IPS-18a (cell line): ENCODE measurements at regions not wholly inside any gene's neighbourhood (a gene's known extent, or its start where the extent isn't known, plus 50 kb on each side); places are given as distances from the start of the nearest gene placed in this dataset.

Experiments used
- H3K27ac ChIP-seq: one replicate; pipeline ENCODE4 v1.5.1; 2013; ENCODE audit warnings: low read length
- H3K27me3 ChIP-seq: one replicate; pipeline ENCODE4 v1.6.1; 2013; ENCODE audit warnings: mild to moderate bottlenecking, low read length; ENCODE audit not compliant: control insufficient read depth, insufficient read depth
- H3K36me3 ChIP-seq: one replicate; pipeline ENCODE4 v1.6.1; 2013; ENCODE audit warnings: low read depth, low read length; ENCODE audit not compliant: control insufficient read depth
- H3K4me1 ChIP-seq: one replicate; pipeline ENCODE4 v1.6.1; 2013; ENCODE audit warnings: low read depth, low read length; ENCODE audit not compliant: control insufficient read depth
- H3K4me3 ChIP-seq: one replicate; pipeline ENCODE4 v1.5.1; 2013; ENCODE audit warnings: low read length
- H3K9ac ChIP-seq: one replicate; pipeline ENCODE4 v1.6.1; 2013; ENCODE audit warnings: mild to moderate bottlenecking, low read length, moderate library complexity
- H3K9me3 ChIP-seq: one replicate; pipeline ENCODE4 v1.6.1; 2013; ENCODE audit warnings: low read depth, low read length; ENCODE audit not compliant: control insufficient read depth

DNA sequence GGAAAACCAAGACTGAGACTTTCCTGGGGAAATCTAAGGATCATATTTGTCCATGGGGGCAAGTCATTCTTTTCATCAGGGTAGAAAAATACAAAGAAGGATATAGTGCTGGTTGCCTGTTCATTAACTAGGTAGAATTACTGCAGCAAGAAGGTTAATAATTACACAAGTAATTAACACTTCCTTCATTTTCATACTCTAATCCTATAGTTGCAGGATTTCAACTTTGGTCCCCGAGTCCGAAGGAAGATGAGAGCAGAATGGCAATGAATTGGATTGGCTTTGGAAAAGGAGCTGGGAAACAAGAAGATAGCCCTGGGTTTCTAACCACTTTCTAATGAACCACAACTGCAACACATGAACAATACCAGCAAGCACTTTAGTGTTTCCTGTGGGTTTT lies 199.2 kb upstream of the ESRRG start:
- Histone ChIP-seq H3K27ac (no peak overlapping the region), H3K27me3 (no peaks in the 10 kb centered on the region), H3K9ac (no peak overlapping the region), H3K9me3 (no peaks in the 10 kb centered on the region), H3K36me3 (no peaks in the 10 kb centered on the region), H3K4me1 (peaks cover 7% of the 10 kb centered on the region), H3K4me3 (no peak overlapping the region)

DNA sequence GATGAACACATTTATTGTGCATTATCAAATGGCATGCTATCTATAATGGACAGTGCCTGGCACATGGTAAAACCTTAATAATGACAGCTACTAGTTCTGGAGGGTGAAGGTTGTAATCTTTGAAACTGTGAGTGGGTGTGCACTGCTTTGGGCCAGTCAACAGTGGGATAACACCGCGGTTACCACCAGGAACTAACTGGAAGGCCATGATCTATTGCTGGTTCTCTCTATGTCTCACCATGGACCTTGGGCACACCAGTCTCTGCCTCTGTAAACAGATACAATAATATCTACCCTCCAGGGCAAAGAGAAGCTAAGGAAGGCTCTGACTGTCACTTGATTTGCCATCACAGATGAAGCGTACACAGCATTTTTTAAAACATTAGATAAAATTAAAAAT lies 198.6 kb upstream of the ESRRG start:
- H3K4me1 ChIP-seq, result peaks cover 1% of the 10 kb centered on the region

DNA sequence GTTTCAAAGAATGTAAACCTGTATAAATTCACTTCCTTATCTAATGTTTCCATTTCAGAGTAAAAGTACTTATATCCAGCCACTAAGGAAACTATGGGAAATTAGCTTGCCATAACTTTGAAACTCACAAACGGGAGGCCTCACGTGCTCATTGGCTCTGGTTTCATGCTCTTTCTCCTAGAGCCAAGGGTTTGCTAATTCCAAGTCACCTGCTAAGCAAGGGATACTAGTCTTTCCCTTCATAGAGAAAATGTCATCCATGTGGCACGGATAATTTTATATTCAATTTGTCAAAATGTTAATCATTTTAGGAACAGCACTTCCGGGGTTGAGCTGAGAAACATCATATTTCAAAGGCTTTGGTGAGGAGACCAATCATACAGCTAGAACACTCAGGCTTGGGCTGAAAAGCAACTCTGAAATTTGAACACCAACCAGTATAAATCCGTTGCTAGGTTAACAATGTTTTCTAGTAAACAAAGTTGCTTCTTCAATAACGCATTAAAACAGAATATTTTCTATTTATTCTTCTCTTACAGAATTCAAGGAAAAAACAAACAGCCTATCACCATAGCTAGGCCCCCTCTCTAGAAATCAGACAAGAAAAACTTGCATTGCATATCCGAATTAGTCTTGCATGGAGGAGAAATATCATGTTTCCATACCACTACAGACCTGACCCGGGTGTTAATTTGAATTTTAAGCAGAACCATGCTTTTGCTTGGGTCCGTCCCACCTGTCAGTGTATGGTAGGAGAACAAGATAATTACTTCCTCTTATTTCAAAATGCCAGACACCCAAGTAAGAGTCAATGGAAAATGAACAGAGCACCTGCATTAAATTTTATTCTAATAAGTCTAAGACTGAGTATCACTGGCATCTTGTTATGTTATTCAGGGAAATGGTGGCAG lies 196.1 kb upstream of the ESRRG start:
- no peak overlapping the region for H3K9ac ChIP-seq
- no peak overlapping the region for H3K27ac ChIP-seq
- no peaks in the 10 kb centered on the region for H3K9me3 ChIP-seq
- no peak overlapping the region for H3K4me3 ChIP-seq
- no peaks in the 10 kb centered on the region for H3K4me1 ChIP-seq
- no peaks in the 10 kb centered on the region for H3K27me3 ChIP-seq
- H3K36me3 ChIP-seq, result no peaks in the 10 kb centered on the region

More for the DNA sequence above, 198.6 kb upstream of the ESRRG start:
- no peak overlapping the region for H3K9ac ChIP-seq
- H3K4me3 ChIP-seq, result no peak overlapping the region
- H3K9me3 ChIP-seq, result no peaks in the 10 kb centered on the region
- H3K36me3 ChIP-seq, result no peaks in the 10 kb centered on the region
- H3K27me3 ChIP-seq, result no peaks in the 10 kb centered on the region
- H3K27ac ChIP-seq, result no peak overlapping the region

DNA sequence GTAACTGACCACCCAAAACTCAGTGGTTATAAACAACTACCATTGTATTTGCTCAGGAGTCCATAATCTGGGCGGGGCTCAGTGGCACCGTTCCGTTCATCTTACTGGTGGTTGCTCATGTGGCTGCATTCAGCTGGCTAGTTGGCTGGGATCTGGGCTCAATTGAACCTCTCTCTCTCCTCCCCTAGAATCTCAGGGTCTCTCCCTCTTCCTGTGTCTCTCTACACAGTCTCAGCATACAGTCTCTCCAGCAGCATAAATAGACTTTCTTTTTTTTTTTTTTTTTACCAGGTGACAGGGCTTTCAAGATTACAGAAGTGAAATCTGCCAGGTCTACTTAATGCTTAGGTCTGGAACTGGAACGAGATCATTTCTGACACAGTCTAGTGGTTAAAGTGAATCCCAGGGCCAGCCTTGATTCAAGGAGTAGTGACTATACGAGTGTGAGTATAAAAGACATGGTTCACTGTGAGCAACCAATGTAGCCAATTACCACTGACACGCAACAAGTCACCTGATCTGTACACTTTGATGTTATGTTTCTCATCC lies 193.7 kb upstream of the ESRRG start:
- Histone ChIP-seq H3K4me3 (no peak overlapping the region), H3K27me3 (no peaks in the 10 kb centered on the region), H3K9me3 (no peaks in the 10 kb centered on the region), H3K9ac (no peak overlapping the region), H3K4me1 (no peaks in the 10 kb centered on the region), H3K36me3 (no peaks in the 10 kb centered on the region), H3K27ac (no peak overlapping the region)

DNA sequence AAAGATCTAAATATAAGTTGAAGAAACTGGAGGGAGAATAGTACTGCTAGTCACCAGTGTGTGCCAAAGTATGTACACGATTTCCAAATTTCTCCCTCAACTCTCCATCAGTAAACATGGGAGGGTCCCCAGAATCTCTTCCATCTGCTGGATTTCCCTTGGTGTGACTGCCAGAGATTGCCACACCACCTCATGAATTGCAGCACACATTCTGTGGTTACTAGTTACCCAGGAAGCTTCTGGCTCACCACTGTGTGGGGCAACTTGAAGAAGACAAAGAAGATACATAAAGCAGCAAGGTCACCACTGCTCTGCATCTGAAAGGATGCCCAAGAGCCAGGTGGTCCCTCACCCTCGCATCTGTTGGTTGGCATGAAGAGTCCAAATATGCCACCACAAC lies 191.7 kb upstream of the ESRRG start:
- no peaks in the 10 kb centered on the region for H3K4me1 ChIP-seq
- H3K27me3 ChIP-seq, result no peaks in the 10 kb centered on the region
- H3K27ac ChIP-seq, result no peak overlapping the region

DNA sequence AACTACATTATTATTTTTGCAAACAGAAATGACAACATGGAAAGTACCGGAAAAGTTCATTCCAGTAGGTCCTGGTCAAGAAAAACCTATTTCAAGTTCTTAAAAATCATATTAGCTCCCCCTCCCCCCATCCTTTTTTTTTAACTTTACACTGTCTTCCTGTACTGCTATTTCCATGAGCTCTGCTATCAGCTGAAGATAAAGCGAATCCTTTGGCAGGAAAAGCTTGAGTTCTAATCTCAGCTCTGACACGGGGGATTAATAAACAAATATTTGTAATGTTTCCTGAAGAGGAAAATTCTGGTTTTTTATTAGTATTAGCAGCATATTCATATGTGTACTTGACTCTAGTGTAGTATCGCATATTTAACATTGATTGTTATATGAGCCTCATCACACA lies 190.7 kb upstream of the ESRRG start:
- no peaks in the 10 kb centered on the region for H3K9me3 ChIP-seq
- no peak overlapping the region for H3K27ac ChIP-seq
- H3K4me1 ChIP-seq, result no peaks in the 10 kb centered on the region
- no peaks in the 10 kb centered on the region for H3K27me3 ChIP-seq
- H3K4me3 ChIP-seq, result no peak overlapping the region
- H3K9ac ChIP-seq, result no peak overlapping the region
- H3K36me3 ChIP-seq, result no peaks in the 10 kb centered on the region

More for the DNA sequence above, 191.7 kb upstream of the ESRRG start:
- no peak overlapping the region for H3K9ac ChIP-seq
- H3K4me3 ChIP-seq, result no peak overlapping the region
- no peaks in the 10 kb centered on the region for H3K9me3 ChIP-seq
- no peaks in the 10 kb centered on the region for H3K36me3 ChIP-seq

DNA sequence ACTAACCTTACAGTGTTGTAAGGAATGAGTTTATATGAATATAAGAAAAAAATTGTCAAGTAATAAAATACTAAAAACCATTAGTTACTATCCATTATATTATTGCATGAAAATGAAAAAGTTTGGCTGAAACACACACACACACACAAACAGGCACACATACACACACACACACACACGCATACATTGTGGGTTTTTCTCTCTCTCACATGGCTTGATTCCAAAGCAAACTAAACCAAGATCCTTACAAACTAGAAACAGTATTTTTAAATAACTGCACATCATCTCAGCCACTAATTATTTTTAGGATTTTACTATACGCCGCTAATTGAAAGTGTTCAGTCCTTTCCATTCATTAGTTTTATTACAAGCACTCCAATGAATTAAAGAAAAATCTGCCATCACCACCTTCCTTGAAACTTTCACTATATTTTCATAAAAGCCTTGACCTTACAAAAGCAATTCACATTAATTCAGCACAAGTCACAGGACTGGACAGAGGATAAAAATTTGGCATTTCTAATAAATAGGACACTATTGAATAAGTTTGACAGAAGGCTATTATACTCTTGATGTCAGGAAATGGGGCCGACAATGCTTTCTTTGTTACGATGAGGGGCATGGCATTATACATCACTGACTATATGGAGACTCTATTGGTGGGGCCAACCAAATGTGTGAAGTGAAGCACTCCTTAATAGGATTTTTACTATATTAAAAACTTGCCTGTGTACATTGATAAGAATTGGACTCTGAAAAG lies 187.0 kb upstream of the ESRRG start:
- Histone ChIP-seq H3K4me1 (no peaks in the 10 kb centered on the region), H3K27me3 (no peaks in the 10 kb centered on the region), H3K36me3 (no peaks in the 10 kb centered on the region), H3K9me3 (no peaks in the 10 kb centered on the region), H3K4me3 (no peak overlapping the region), H3K9ac (no peak overlapping the region), H3K27ac (no peak overlapping the region)

DNA sequence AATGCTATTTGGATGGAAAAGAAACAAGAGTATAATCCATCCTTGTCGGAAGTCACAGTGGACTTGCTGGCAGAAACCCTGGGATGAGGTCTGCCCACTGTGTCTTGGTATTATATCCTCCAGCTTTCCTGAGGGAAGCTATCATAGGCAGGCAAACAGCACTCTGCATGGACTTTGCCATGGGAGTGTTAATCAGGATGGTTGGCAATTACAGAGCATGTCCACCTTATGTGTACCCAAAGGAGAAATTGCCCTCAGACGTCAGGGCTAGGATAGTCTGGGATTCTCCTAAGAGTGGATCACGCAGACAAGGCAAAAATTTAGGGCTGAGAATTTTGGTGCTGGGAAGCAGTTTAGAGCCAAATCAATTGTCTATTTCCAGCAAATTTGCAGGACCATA lies 184.9 kb upstream of the ESRRG start:
- Histone ChIP-seq H3K27ac (no peak overlapping the region), H3K4me1 (no peaks in the 10 kb centered on the region), H3K4me3 (no peak overlapping the region), H3K27me3 (no peaks in the 10 kb centered on the region), H3K9me3 (no peaks in the 10 kb centered on the region), H3K9ac (no peak overlapping the region), H3K36me3 (no peaks in the 10 kb centered on the region)

DNA sequence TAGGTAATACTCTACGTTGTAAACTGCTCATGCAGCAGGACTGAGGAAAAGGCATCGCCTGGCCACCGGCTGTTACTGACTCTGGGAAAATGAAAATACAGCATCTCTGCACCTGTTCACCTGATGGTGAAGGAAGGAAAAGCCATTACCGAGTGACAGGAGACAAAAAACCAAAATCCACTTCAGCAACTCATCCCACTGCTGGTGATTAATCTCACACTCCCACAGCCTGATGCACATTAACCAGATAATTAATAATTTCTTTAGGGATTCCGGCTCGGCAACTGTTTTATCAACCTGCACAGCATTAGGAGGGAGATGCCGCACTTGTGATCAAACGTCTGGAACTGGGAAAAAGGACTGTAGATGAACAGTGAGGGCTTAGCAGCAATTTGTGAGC lies 183.9 kb upstream of the ESRRG start:
- Histone ChIP-seq H3K4me3 (no peak overlapping the region), H3K9me3 (no peaks in the 10 kb centered on the region), H3K36me3 (no peaks in the 10 kb centered on the region), H3K9ac (no peak overlapping the region), H3K27me3 (no peaks in the 10 kb centered on the region), H3K27ac (no peak overlapping the region), H3K4me1 (no peaks in the 10 kb centered on the region)

DNA sequence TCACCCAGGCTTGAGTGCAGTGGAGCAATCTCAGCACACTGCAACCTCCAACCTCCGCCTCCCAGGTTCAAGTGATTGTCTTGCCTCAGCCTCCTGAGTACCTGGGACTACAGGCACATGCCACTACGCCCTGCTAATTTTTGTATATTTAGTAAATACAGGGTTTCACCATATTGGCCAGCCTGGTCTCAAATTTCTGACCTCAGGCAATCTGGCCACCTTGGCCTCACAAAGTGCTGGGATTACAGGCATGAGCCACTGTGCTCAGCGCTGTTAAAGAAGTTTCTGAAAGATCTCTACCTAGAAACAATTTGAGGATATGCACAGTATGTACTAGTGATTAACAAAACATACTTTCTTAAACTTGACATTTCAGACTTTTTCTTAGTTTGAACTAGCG lies 182.6 kb upstream of the ESRRG start:
- H3K36me3 ChIP-seq, result no peaks in the 10 kb centered on the region
- no peak overlapping the region for H3K4me3 ChIP-seq
- H3K27me3 ChIP-seq, result no peaks in the 10 kb centered on the region
- no peaks in the 10 kb centered on the region for H3K9me3 ChIP-seq
- no peak overlapping the region for H3K27ac ChIP-seq
- H3K9ac ChIP-seq, result no peak overlapping the region
- no peaks in the 10 kb centered on the region for H3K4me1 ChIP-seq

DNA sequence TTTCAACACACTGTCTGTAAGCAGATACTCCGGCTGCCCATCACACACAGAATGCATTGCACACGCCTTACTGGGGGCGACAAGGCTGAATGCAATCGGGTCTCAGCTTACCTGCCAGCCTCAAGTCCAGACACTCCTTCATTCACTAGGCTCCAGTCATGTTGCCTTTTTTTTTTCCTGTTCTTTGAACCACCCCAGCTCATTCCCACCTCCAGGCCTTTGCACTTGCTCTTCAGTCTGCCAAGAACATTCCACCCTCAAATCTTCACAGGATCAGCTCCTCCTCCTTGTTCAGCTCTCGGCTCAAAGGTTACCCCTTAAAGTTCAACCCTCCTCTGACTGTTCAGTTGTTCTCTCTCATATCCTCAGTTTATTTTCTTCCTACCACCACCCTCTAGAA lies 181.9 kb upstream of the ESRRG start:
- H3K27me3 ChIP-seq, result no peaks in the 10 kb centered on the region
- no peaks in the 10 kb centered on the region for H3K36me3 ChIP-seq
- H3K4me1 ChIP-seq, result no peaks in the 10 kb centered on the region
- no peak overlapping the region for H3K9ac ChIP-seq
- no peaks in the 10 kb centered on the region for H3K9me3 ChIP-seq
- no peak overlapping the region for H3K27ac ChIP-seq
- no peak overlapping the region for H3K4me3 ChIP-seq
